Heart right ventricle (tissue), 16 donors: ENCODE measurements at regions not wholly inside any gene's neighbourhood (a gene's known extent, or its start where the extent isn't known, plus 50 kb on each side); places are given as distances from the start of the nearest gene placed in this dataset.

Experiments
- ATAC-seq, 8 donors: fragments of 200-7000 bp; cut with Tn5 transposase; one replicate each; pipeline ENCODE4 v1.9.1; 2020; ENCODE audit warnings: mild to moderate bottlenecking in 8 of 8, moderate library complexity in 8 of 8, moderate number of reproducible peaks in 1 of 8
- DNase-seq, 2 donors: peaks; one replicate each; pipeline ENCODE4 v3.0.0-alpha.2; 2020
- H3K27ac ChIP-seq, 10 donors: fragments of 200-600 bp; sonication (generic) in 2 of 10; one replicate each; pipeline versions ENCODE4 v1.5.0 to v1.8.0; 2020 to 2022; ENCODE audit warnings: mild to moderate bottlenecking in 3 of 10
- H3K27me3 ChIP-seq, 7 donors: fragments of 200-600 bp; one replicate each; pipeline ENCODE4 v1.8.0; 2021 to 2022; ENCODE audit warnings: mild to moderate bottlenecking in 2 of 7
- H3K36me3 ChIP-seq, 9 donors: fragments of 200-600 bp; sonication (generic) in 1 of 9; one replicate each; pipeline versions ENCODE4 v1.5.0 to v1.8.0; 2020 to 2022; ENCODE audit warnings: mild to moderate bottlenecking in 2 of 9
- H3K4me1 ChIP-seq, 9 donors: fragments of 200-600 bp; sonication (generic) in 1 of 9; one replicate each; pipeline versions ENCODE4 v1.5.0 to v1.8.0; 2020 to 2022; ENCODE audit warnings: mild to moderate bottlenecking in 4 of 9
- H3K4me3 ChIP-seq, 10 donors: fragments of 200-600 bp; sonication (generic) in 2 of 10; one replicate each; pipeline versions ENCODE4 v1.5.0 to v1.8.0; 2020 to 2022; ENCODE audit warnings: mild to moderate bottlenecking in 7 of 10, moderate library complexity in 2 of 10
- H3K9me3 ChIP-seq, 11 donors: fragments of 200-600 bp in 10 of 11; sonication (generic) in 2 of 11; one replicate each; pipeline versions ENCODE4 v1.5.0 to v1.8.0; 2013 to 2022; ENCODE audit warnings: mild to moderate bottlenecking in 2 of 11, control low read depth in 1 of 11, moderate library complexity in 1 of 11
- CTCF ChIP-seq, 9 donors: fragments of 200-600 bp; sonication (generic) in 2 of 9; IDR thresholded peaks; one replicate each; pipeline versions ENCODE4 v1.5.0 to v1.8.0; 2021 to 2022; ENCODE audit warnings: antibody characterized with exemption in 9 of 9, mild to moderate bottlenecking in 5 of 9, moderate library complexity in 1 of 9
- WGBS, 2 donors: extraction: QIAGEN DNeasy Blood & Tissue Kit; methylation state at CpG; one replicate each; pipeline ENCODE4 v1.1.7; 2013; ENCODE audit warnings: inconsistent platforms in 1 of 2; 5-methylcytosine and 5-hydroxymethylcytosine counted together
- intact Hi-C, 10 donors: fragments of 100-400 bp; cut with DNase I; formaldehyde crosslinking; loops; one replicate each; pipeline versions ENCODE4 v1.11.1 to v1.14.2; 2022
- donor health status: Arrhythmogenic right ventricular cardiomyopathy.
- donor health status: ischemic (EF 13 %, LVEDD 7.1; RV severe dilation, severe dysfunction).
- donor health status: healthy with polysubstance abuse.
- donor health status: DM: no; HTN: yes; CAD: no.
- donor health status: DM: no; HTN: no; CAD: no.
- donor health status: ischemic (EF 25% LVEDD 6.9; RV normal size, moderate dysfunction).
- donor health status: ischemic (EF 25% LVEDD 5.7; RV mildly dilated, moderate dysfunction).
- donor health status: healthy.
- donor health status: DM: yes; HTN: yes; CAD: no.
- donor health status: Ischemic cardiomyopathy.
- donor health status: ischemic (EF 35%, LVEDD 5.7; RV mildly dilated, moderate dysfunction).
- donor health status: nonischemic (EF 11% LVEDD 7.7; RV severe dilation, severe dysfunction).
- donor health status: DM: yes; HTN: yes; CAD: no.
- donor health status: PGD.
- donor health status: ischemic (EF 29% LVEDD 5.4; RV normal size, mild dysfunction).
- donor health status: nonischemic (EF 23%, LVEDD 6.1; RV moderate dilation, normal function).

- H3K36me3 ChIP-seq = no peaks in the 10 kb centered on the region
- H3K4me1 ChIP-seq = no peaks in the 10 kb centered on the region
- H3K27me3 ChIP-seq = no peaks in the 10 kb centered on the region
- no peak overlapping the region for H3K4me3 ChIP-seq
- peaks cover 0 to 9% (median 0%) of the 10 kb centered on the region in 11 donors for H3K9me3 ChIP-seq
- TF ChIP-seq CTCF (IDR thresholded peaks at IDR 0.05) = no peak
- 80 to 82% methylated on average over 6 of the region's 6 CpGs for WGBS, 2 donors
- H3K27ac ChIP-seq = no peak overlapping the region
- intact Hi-C loops = loop anchor here in 1 of 10 donors (10.0 kb wide), 1 partner anchor 55 kb away; no protein-coding TSS in a partner anchor
- no peak for DNase-seq
- no peak for ATAC-seq
Measured at GRCh38 chr16:54699656-54700055, 231.0 kb upstream of the IRX5 start.

GRCh38 chr16:54697677-54698076 is 233.0 kb upstream of the IRX5 start:
- peaks cover 0 to 9% (median 0%) of the 10 kb centered on the region in 11 donors for H3K9me3 ChIP-seq
- no peaks in the 10 kb centered on the region for H3K27me3 ChIP-seq
- no peak for DNase-seq
- intact Hi-C loops = loop anchor here in 1 of 10 donors (10.0 kb wide), 1 partner anchor 57 kb away; no protein-coding TSS in a partner anchor
- ATAC-seq = no peak
- H3K4me1 ChIP-seq = no peaks in the 10 kb centered on the region
- no peak for TF ChIP-seq CTCF (IDR thresholded peaks at IDR 0.05)
- no peaks in the 10 kb centered on the region for H3K36me3 ChIP-seq
- no peak overlapping the region for H3K4me3 ChIP-seq
- no peak overlapping the region for H3K27ac ChIP-seq
- WGBS, 2 donors = 70 to 77% methylated on average over 8 of the region's 8 CpGs

GRCh38 chr16:54696970-54697369 is 233.7 kb upstream of the IRX5 start:
- H3K4me3 ChIP-seq = no peak overlapping the region
- H3K27me3 ChIP-seq = no peaks in the 10 kb centered on the region
- no peak overlapping the region for H3K27ac ChIP-seq
- peaks cover 0 to 9% (median 0%) of the 10 kb centered on the region in 11 donors for H3K9me3 ChIP-seq
- TF ChIP-seq CTCF (IDR thresholded peaks at IDR 0.05) = no peak
- ATAC-seq (no peak), DNase-seq (no peak)
- WGBS, 2 donors = 65 to 70% methylated on average over 9 of the region's 9 CpGs
- intact Hi-C loops = loop anchor here in 1 of 10 donors (10.0 kb wide), 1 partner anchor 58 kb away; no protein-coding TSS in a partner anchor
- no peaks in the 10 kb centered on the region for H3K36me3 ChIP-seq
- no peaks in the 10 kb centered on the region for H3K4me1 ChIP-seq

GRCh38 chr16:54696522-54696921 is 234.1 kb upstream of the IRX5 start:
- no peaks in the 10 kb centered on the region for H3K27me3 ChIP-seq
- ATAC-seq = no peak
- 76 to 82% methylated on average over 8 of the region's 8 CpGs for WGBS, 2 donors

More at GRCh38 chr16:54696522-54696921, 234.1 kb upstream of the IRX5 start:
- Histone ChIP-seq H3K4me1 (no peaks in the 10 kb centered on the region), H3K27ac (no peak overlapping the region), H3K36me3 (no peaks in the 10 kb centered on the region), H3K9me3 (peaks cover 0 to 8% (median 0%) of the 10 kb centered on the region in 11 donors), H3K4me3 (no peak overlapping the region)
- DNase-seq = no peak
- no peak for TF ChIP-seq CTCF (IDR thresholded peaks at IDR 0.05)
- intact Hi-C loops = loop anchor here in 1 of 10 donors (10.0 kb wide), 1 partner anchor 58 kb away; no protein-coding TSS in a partner anchor
